HEK293 (cell line): ENCODE measurements at regions not wholly inside any gene's neighbourhood (a gene's known extent, or its start where the extent isn't known, plus 50 kb on each side); places are given as distances from the start of the nearest gene placed in this dataset.

Experiments
- MEIS1 ChIP-seq: sonication (generic); formaldehyde crosslinking; IDR thresholded peaks from 2 replicates; pipeline ENCODE4 v1.8.1; 2022; ENCODE audit warnings: missing genetic modification reagents, mild to moderate bottlenecking, borderline replicate concordance
- YY1 ChIP-seq: fragments of 450-650 bp; formaldehyde crosslinking; IDR thresholded peaks from 2 replicates; pipeline ENCODE4 v1.5.1; 2018; ENCODE audit warnings: missing biosample characterization, missing genetic modification characterization
- ZEB2 ChIP-seq: fragments of 450-650 bp; formaldehyde crosslinking; IDR thresholded peaks from 2 replicates; pipeline ENCODE4 v1.5.1; 2016; ENCODE audit warnings: missing biosample characterization, missing genetic modification characterization
- ZNF274 ChIP-seq, 2 experiments: fragments of 200-500 bp in 1 of 2; fragments of 450-650 bp in 1 of 2; sonication (Bioruptor generic) in 1 of 2; formaldehyde crosslinking in 1 of 2; IDR thresholded peaks; 2 replicates each; pipeline versions ENCODE4 v1.5.1 to v1.6.1; 2014 to 2016; ENCODE audit warnings: borderline replicate concordance in 1 of 2, inconsistent platforms in 1 of 2, low read length in 1 of 2, missing biosample characterization in 1 of 2, missing genetic modification characterization in 1 of 2
- ZNF610 ChIP-seq: fragments of 450-650 bp; formaldehyde crosslinking; IDR thresholded peaks from 2 replicates; pipeline ENCODE4 v1.5.1; 2016; ENCODE audit warnings: missing biosample characterization, missing genetic modification characterization, borderline replicate concordance
- ZNF660 ChIP-seq: fragments of 450-650 bp; IDR thresholded peaks from 2 replicates; pipeline ENCODE4 v1.5.1; 2018; ENCODE audit warnings: missing biosample characterization, mild to moderate bottlenecking, missing genetic modification characterization
- ZNF785 ChIP-seq: fragments of 450-650 bp; formaldehyde crosslinking; IDR thresholded peaks from 2 replicates; pipeline ENCODE4 v1.5.1; 2016; ENCODE audit warnings: missing biosample characterization, missing genetic modification characterization
- TF ChIP-seq, protein P1 (sequence below): fragments of 450-650 bp; formaldehyde crosslinking; IDR thresholded peaks from 2 replicates; pipeline ENCODE4 v1.5.1; 2016; ENCODE audit warnings: missing biosample characterization, missing genetic modification characterization
- TF ChIP-seq, protein P2 (sequence below): fragments of 450-650 bp; formaldehyde crosslinking; conservative IDR thresholded peaks from 2 replicates; pipeline ENCODE4 v1.5.1; 2016; ENCODE audit warnings: low read depth, missing biosample characterization, missing genetic modification characterization
- TF ChIP-seq, protein P3 (sequence below): fragments of 450-650 bp; formaldehyde crosslinking; IDR thresholded peaks from 2 replicates; pipeline ENCODE4 v1.5.1; 2016; ENCODE audit warnings: missing biosample characterization, missing genetic modification characterization

DNA sequence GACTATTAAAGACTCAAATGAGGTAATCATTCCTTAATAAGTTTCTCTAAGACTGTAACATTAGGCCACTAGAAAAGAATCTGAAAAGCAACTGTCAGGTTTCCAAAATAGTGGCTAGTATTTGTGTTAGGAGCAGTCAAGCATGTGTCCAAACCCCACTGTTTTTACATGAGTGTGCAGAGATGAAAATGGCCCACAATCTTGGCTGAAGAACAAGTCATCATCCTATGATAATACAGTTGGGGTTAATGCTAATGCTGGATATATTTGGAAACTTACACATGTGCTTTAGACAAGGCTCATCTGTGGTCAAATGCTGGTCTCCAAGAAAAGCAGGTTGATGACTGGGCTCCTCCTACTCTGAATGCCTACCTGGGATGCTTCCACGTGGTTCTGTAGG, 73.6 kb downstream of the MAIP1 start:
- TF ChIP-seq YY1 (no peak), MEIS1 (CRISPR knock-in tag) (no peak), ZNF785 (tag by site-specific recombination) (no peak), ZNF660 (no peak), ZNF274 (IDR thresholded peaks at IDR 0.05; ENCODE audit: low read length) (no peak), ZNF274 (tag by site-specific recombination; IDR thresholded peaks at IDR 0.05; ENCODE audit: borderline replicate concordance) (no peak), ZNF610 (tag by site-specific recombination) (no peak), ZEB2 (tag by site-specific recombination) (no peak)
- TF ChIP-seq, protein P1, sequence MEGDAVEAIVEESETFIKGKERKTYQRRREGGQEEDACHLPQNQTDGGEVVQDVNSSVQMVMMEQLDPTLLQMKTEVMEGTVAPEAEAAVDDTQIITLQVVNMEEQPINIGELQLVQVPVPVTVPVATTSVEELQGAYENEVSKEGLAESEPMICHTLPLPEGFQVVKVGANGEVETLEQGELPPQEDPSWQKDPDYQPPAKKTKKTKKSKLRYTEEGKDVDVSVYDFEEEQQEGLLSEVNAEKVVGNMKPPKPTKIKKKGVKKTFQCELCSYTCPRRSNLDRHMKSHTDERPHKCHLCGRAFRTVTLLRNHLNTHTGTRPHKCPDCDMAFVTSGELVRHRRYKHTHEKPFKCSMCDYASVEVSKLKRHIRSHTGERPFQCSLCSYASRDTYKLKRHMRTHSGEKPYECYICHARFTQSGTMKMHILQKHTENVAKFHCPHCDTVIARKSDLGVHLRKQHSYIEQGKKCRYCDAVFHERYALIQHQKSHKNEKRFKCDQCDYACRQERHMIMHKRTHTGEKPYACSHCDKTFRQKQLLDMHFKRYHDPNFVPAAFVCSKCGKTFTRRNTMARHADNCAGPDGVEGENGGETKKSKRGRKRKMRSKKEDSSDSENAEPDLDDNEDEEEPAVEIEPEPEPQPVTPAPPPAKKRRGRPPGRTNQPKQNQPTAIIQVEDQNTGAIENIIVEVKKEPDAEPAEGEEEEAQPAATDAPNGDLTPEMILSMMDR (tag by site-specific recombination) = no peak
- TF ChIP-seq, protein P2, sequence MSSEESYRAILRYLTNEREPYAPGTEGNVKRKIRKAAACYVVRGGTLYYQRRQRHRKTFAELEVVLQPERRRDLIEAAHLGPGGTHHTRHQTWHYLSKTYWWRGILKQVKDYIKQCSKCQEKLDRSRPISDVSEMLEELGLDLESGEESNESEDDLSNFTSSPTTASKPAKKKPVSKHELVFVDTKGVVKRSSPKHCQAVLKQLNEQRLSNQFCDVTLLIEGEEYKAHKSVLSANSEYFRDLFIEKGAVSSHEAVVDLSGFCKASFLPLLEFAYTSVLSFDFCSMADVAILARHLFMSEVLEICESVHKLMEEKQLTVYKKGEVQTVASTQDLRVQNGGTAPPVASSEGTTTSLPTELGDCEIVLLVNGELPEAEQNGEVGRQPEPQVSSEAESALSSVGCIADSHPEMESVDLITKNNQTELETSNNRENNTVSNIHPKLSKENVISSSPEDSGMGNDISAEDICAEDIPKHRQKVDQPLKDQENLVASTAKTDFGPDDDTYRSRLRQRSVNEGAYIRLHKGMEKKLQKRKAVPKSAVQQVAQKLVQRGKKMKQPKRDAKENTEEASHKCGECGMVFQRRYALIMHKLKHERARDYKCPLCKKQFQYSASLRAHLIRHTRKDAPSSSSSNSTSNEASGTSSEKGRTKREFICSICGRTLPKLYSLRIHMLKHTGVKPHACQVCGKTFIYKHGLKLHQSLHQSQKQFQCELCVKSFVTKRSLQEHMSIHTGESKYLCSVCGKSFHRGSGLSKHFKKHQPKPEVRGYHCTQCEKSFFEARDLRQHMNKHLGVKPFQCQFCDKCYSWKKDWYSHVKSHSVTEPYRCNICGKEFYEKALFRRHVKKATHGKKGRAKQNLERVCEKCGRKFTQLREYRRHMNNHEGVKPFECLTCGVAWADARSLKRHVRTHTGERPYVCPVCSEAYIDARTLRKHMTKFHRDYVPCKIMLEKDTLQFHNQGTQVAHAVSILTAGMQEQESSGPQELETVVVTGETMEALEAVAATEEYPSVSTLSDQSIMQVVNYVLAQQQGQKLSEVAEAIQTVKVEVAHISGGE (tag by site-specific recombination) = no peak
- TF ChIP-seq, protein P3, sequence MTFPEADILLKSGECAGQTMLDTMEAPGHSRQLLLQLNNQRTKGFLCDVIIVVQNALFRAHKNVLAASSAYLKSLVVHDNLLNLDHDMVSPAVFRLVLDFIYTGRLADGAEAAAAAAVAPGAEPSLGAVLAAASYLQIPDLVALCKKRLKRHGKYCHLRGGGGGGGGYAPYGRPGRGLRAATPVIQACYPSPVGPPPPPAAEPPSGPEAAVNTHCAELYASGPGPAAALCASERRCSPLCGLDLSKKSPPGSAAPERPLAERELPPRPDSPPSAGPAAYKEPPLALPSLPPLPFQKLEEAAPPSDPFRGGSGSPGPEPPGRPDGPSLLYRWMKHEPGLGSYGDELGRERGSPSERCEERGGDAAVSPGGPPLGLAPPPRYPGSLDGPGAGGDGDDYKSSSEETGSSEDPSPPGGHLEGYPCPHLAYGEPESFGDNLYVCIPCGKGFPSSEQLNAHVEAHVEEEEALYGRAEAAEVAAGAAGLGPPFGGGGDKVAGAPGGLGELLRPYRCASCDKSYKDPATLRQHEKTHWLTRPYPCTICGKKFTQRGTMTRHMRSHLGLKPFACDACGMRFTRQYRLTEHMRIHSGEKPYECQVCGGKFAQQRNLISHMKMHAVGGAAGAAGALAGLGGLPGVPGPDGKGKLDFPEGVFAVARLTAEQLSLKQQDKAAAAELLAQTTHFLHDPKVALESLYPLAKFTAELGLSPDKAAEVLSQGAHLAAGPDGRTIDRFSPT (tag by site-specific recombination) = no peak
